ENCODE measurements at regions not wholly inside any gene's neighbourhood (a gene's known extent, or its start where the extent isn't known, plus 50 kb on each side); places are given as distances from the start of the nearest gene placed in this dataset.
A peak's percentile ranks its signal among the peaks of the same experiment; 100 is the strongest.
"Not testable (repeated sequence)": the region's sequence is repeated elsewhere in the genome, so short reads cannot be mapped to it uniquely, and the experiment has no call there.

DNA sequence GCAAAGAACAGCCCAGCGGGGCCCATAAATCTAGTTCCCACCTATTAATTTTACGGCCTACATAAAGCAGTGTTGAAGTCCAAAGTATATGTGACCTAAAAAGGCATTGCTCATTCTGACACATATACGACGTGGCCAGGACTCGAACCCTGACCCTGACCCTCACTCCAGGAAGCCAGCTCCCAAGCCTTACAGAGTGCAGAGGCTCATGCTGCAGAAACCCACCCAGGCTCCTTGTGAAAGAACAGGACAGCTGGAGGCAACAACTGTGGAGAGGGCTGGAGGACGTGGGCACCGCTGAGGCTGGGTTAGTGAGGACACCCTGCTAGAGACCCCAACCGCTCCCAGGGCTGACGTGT lies 221.6 kb downstream of the CYP26B1 start:
- Histone ChIP-seq H3K9me3 (no peaks in the 10 kb centered on the region), H3K27me3 (no peaks in the 10 kb centered on the region), H3K36me3 (no peaks in the 10 kb centered on the region), H3K4me3 (no peak overlapping the region)
- DNase-seq = no peak

DNA sequence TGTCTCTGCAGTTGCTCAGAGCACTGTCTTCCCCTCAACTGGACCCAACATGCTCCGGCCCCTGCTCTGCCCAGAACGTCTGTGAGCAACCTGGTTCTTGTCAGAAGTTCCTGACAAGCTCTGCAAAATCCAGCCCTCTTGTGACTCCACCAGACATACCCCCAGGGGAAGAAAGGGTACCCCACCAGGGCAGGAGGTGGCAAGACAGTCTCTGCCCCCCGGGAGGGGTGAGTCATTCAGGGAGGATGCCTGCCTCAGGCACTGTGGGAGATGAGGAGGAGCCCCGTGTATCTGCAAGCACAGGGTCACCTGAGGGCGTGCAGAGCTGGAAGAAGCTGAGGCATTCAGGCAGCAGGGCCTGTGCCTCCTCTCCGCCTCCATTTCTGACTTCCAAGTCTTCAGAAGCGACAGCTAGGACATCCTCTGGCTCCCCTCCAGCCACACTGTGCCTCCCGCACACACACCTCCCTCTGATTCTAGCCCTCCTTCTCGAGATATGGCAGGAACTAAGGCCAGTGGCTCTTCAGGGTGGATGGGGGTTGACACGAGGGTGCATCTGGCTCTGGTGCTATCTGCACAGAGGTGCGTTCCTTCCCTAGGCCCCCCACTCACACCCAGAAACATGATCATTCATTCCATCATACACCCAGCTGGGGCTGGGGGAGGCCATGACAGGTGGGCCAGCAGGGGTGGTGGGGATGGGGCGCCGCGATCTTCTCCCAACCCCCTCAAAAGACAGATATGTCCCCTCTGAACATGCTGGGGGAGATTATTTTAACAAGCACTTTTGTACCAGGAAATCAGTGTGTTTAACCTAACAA lies 222.2 kb downstream of the CYP26B1 start:
- Histone ChIP-seq H3K36me3 (no peaks in the 10 kb centered on the region), H3K27me3 (no peaks in the 10 kb centered on the region), H3K9me3 (peaks cover 1% of the 10 kb centered on the region; the same call in 1 of the 2 replicates), H3K4me3 (no peak overlapping the region)
- peak; percentile 68 for DNase-seq

DNA sequence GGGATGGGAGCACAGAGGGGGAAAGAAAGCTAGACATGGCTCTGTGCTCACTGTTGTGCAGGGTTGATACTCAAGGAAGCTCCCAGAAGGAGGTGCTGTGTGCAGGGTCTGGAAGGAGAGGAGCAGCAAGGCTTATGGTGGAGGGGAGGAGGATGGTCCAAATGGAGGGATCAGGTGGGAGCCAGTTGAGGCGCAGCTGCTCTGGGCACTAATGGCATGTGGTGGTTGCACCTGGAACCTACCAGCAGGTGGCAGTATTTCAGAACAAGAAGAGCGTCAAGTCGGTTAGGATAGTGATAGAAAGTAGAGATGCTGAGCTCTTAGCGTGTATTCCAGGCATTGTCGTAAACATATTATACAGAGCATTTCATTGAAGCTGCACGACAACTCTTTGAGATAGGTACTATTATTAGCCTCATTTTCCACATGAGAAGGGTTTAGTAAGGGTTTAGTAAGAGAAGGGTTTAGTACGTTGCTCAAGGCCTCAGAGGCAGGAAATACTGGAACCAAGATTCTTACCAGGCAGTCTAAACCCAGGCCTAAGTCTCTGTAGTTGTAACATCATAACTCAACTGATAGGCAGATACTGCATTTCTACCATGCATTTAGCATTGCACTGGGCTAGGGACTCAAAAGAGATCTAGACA lies 223.7 kb downstream of the CYP26B1 start:
- Histone ChIP-seq H3K4me3 (no peak overlapping the region), H3K9me3 (peaks cover 13% of the 10 kb centered on the region), H3K36me3 (no peaks in the 10 kb centered on the region), H3K27me3 (no peaks in the 10 kb centered on the region)
- DNase-seq = no peak

DNA sequence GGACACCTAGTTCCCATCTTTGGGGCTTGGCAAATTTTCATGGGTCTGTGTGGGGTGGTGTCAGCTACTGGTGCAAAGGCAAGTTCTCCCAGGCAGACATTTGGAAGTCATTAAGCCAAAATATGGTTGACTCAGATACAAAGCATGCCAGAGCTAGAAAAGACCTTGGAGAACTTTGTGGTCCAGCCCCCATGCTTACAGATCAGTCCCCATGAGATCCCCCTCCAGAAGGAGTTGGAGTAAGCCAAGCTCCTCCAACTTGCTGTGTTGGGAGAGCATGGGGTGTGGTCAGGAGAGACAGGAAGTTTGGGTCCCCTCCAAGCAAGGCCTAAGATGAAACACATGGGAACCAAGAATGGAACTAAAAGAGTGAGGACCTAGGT lies 224.5 kb downstream of the CYP26B1 start:
- Histone ChIP-seq H3K27me3 (no peaks in the 10 kb centered on the region), H3K36me3 (no peaks in the 10 kb centered on the region), H3K9me3 (peaks cover 22% of the 10 kb centered on the region), H3K4me3 (no peak overlapping the region)
- DNase-seq = no peak

DNA sequence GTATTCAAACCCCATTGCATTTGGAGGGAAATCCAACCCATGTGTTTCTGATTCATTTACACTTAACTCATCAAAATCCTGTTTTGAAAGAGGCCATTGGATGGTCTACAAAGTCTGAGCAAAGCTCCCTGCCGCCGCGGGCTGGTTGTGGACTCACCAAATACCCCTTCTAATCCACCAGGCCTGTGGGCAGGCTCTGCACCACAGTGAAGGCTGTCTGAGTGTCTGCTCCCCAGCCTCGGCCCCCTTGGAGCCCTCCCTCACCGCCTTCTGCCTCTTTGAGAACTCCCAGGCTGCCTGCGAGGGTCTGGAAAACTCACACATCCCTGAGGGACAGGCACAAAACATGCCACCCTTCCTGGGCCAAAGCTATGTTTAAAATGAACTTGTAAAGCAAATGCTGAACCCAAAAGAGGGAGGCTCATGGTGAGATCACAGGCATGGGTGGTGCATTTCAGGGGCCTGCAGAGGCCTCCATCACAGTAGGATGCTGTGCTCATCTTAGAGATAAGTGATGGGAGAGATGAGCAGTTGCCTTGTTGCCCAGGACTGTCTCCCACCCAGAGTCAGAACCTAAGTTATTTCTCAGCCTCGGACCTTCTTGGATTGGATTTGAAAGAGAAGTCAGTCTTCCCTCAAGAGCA lies 225.0 kb downstream of the CYP26B1 start:
- H3K4me3 ChIP-seq = no peak overlapping the region
- peaks cover 23% of the 10 kb centered on the region for H3K9me3 ChIP-seq
- no peak for DNase-seq
- H3K27me3 ChIP-seq = no peaks in the 10 kb centered on the region
- no peaks in the 10 kb centered on the region for H3K36me3 ChIP-seq

DNA sequence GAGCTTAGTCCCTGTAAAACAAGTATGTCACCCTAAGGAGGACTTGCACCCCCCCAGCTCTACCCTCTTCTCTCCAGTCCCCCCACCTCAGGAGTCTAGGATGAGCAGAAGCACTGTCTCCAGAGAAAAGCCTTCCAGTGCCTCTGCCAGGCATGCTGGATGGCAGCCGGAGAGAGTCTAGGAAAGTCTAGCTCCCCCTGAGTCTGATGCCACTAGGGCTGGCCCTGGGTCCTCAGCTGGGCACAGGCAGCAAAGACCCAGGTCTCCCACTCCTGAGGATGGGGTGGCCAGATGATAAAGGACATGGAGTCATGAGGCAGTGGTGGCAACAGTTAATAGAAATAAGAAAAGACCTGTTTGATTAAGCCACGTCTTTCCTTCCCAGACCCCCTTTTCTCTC lies 225.6 kb downstream of the CYP26B1 start:
- no peak for DNase-seq
- Histone ChIP-seq H3K36me3 (no peaks in the 10 kb centered on the region), H3K9me3 (peaks cover 23% of the 10 kb centered on the region), H3K27me3 (no peaks in the 10 kb centered on the region), H3K4me3 (no peak overlapping the region)

DNA sequence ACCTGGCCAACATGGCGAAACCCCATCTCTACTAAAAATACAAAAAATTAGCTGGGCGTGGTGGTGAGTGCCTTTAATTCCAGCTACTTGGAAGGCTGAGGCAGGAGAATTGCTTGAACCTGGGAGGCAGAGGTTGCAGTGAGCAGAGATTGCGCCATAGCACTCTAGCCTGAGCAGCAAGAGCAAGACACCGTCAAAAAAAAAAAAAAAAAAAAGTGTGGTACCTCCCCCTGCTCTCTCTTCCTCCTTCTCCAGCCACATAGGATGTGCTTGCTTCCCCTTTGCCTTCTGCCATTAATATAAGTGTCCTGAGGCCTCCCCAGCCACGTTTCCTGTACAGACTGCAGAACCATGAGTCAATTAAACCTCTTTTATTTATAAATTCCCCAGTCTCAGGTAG lies 226.8 kb downstream of the CYP26B1 start:
- peaks cover 29% of the 10 kb centered on the region for H3K9me3 ChIP-seq
- not testable (repeated sequence) for H3K27me3 ChIP-seq, H3K36me3 ChIP-seq, H3K4me3 ChIP-seq, DNase-seq

DNA sequence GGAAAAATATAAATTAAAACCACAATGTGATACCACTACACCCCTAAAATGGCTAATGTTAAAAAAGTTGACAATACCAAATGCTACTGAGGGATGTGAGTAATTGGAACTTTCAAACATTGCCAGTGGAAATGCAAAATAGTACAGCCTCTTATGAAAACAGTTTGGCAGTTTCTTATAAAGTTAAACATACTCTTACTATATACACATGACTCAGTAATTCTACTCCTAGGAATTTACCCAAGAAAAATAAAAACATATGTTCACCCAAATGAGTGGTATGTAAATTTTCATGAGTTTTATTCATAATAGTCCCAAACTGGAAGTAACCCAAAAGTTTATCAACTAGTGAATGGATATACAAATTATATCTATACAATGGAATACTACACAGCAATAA lies 228.0 kb downstream of the CYP26B1 start:
- peaks cover 29% of the 10 kb centered on the region for H3K9me3 ChIP-seq
- H3K27me3 ChIP-seq = no peaks in the 10 kb centered on the region
- H3K36me3 ChIP-seq = no peaks in the 10 kb centered on the region
- H3K4me3 ChIP-seq = no peak overlapping the region
- no peak for DNase-seq

DNA sequence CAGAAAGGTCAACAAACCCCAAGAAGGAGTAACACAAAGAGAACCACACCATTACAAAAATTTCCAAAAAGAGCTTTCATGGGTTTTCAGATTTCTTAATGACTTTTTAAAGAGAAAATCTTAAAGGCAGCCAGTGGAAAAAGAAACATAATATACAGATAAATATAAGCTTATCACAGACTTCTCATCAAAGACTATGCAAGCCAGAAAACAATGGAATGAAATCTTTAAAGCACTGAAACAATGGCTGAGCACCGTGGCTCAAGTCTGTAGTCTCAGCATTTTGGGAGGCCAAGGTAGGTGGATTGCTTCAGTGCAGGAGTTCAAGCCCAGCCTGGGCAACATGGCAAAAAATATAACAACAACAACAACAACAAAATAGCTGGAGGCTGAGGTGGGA lies 237.4 kb downstream of the CYP26B1 start:
- peaks cover 32% of the 10 kb centered on the region for H3K9me3 ChIP-seq
- H3K36me3 ChIP-seq = no peaks in the 10 kb centered on the region
- no peaks in the 10 kb centered on the region for H3K27me3 ChIP-seq
- no peak overlapping the region for H3K4me3 ChIP-seq
- DNase-seq = no peak

DNA sequence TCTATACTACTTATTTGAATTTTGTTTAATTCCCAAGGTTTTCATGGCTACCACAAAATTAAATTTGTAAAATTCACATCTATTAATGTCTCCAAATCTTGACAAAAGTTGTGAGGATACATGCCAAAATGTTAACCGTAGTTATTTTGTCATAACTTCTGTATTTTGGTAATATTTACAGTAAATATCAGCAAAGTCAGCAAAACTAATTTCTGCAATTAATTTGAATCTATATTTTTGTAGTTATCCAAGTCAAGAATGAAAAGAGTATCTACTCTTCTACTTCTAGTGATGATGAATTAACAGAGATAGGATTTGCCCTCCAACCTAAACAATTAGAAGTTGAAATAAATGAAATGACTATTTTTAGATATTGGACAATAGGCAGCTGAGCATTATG lies 238.9 kb downstream of the CYP26B1 start:
- Histone ChIP-seq H3K9me3 (peaks cover 32% of the 10 kb centered on the region), H3K4me3 (no peak overlapping the region), H3K36me3 (no peaks in the 10 kb centered on the region), H3K27me3 (no peaks in the 10 kb centered on the region)
- DNase-seq = no peak

DNA sequence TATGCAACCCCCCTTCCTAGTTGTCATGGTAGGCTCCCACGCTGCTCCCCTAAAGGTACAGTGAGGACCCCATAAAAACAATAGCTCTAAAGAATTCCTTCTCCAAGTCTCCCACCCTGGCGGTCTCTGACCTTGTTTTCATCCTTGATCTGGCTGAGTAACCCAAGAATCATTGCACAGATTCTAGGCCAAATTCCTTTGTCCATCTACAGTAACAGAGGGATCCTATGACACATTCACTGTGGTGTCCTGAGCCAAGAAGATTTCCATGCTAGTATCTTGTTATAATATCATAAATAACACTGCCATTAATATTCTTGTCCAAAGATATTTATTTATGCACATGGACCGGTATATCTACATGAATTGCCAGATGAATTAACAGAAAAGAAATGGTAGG lies 240.2 kb downstream of the CYP26B1 start:
- no peak overlapping the region for H3K4me3 ChIP-seq
- no peaks in the 10 kb centered on the region for H3K27me3 ChIP-seq
- peaks cover 32% of the 10 kb centered on the region for H3K9me3 ChIP-seq
- no peaks in the 10 kb centered on the region for H3K36me3 ChIP-seq
- DNase-seq = no peak

DNA sequence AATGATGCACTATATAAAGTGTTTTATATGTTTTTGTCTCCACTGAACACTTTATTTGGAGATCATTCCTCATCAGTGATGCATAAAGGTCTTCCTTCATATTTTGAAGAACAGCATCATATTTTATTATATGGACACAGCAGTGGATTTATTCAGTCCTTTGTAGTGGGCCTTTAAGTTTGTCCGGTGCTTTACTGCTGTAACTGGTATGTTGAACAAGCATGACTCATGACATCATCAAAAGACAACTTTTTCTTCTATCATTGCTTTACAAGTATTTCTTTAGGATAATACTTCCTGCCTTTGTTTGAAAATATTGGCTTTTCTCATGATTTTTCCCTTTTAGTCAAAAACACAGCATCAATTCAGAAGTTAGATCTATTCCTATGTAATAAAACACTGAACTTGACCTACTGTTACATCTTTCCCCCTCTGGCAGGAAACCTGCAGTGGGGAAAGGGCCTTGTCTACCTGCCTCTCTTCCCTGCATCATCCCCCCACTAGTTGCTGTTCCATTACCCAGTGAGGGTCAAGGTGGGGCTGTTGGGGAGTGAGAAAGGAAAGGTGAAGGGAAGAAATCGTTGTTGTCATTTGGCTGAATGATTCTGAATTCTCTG lies 241.2 kb downstream of the CYP26B1 start:
- H3K36me3 ChIP-seq = no peaks in the 10 kb centered on the region
- H3K27me3 ChIP-seq = no peaks in the 10 kb centered on the region
- H3K4me3 ChIP-seq = no peak overlapping the region
- DNase-seq = no peak
- peaks cover 31% of the 10 kb centered on the region for H3K9me3 ChIP-seq

DNA sequence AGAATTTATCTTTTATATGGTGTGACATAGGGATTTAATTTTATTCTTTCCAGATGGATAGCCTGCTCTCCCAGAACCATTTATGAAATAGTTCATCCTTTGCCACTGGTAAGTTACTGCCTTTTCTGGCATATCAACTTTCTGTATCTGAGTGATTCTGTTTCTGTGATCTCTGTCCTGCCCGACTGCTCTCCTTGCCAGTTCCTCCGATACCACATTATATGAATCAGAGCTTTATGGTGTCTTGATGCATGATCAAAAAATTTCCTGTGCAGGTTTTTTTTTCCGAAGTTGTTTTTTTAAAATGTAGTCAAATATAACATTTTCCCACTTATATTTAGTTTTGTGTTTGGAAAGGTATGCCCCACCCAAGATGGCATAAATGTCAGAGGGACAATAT lies 242.5 kb downstream of the CYP26B1 start:
- no peak overlapping the region for H3K4me3 ChIP-seq
- no peaks in the 10 kb centered on the region for H3K36me3 ChIP-seq
- peaks cover 18% of the 10 kb centered on the region for H3K9me3 ChIP-seq
- peak; percentile 56 for DNase-seq
- no peaks in the 10 kb centered on the region for H3K27me3 ChIP-seq

DNA sequence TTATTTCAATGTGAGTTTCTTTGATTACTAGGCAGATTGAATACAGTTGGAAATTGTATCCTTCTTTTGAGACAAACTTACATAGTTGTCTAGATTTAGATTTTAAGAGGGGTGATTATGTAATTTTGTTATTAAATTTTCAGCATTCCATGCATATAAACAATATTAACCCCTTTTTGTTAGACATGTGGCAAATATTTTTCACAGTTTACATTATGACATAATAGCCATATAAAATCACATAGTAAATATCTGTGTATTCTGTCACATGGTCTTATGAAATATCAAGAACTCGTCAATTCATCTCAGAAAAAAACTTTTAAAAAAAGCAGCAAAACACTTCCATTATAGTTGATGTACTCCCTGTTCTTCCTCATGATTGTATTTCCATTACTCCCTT lies 243.8 kb downstream of the CYP26B1 start:
- Histone ChIP-seq H3K9me3 (peaks cover 5% of the 10 kb centered on the region; the same call in 1 of the 2 replicates), H3K36me3 (no peaks in the 10 kb centered on the region), H3K27me3 (no peaks in the 10 kb centered on the region), H3K4me3 (no peak overlapping the region)
- no peak for DNase-seq

DNA sequence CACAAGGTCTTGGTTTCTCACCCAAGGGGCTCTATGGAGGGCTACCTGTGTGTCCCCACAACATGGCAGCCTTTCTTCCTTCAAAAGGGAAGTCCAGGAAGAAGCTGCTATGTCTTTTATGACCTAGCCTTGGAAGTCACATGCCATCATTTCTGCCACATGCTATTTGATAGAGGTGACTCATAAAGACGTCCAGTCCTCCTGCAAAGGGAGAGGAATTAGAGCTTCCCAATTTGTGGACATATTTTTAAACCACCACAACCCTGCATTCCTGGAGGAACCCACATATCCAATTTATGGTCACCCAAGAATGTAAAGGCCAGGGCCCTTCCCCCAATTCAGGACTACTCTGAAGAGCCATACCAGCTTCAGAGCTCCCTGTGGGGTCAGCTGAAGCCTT lies 246.2 kb downstream of the CYP26B1 start:
- DNase-seq = no peak
- Histone ChIP-seq H3K36me3 (no peaks in the 10 kb centered on the region), H3K9me3 (no peaks in the 10 kb centered on the region), H3K27me3 (no peaks in the 10 kb centered on the region), H3K4me3 (no peak overlapping the region)

DNA sequence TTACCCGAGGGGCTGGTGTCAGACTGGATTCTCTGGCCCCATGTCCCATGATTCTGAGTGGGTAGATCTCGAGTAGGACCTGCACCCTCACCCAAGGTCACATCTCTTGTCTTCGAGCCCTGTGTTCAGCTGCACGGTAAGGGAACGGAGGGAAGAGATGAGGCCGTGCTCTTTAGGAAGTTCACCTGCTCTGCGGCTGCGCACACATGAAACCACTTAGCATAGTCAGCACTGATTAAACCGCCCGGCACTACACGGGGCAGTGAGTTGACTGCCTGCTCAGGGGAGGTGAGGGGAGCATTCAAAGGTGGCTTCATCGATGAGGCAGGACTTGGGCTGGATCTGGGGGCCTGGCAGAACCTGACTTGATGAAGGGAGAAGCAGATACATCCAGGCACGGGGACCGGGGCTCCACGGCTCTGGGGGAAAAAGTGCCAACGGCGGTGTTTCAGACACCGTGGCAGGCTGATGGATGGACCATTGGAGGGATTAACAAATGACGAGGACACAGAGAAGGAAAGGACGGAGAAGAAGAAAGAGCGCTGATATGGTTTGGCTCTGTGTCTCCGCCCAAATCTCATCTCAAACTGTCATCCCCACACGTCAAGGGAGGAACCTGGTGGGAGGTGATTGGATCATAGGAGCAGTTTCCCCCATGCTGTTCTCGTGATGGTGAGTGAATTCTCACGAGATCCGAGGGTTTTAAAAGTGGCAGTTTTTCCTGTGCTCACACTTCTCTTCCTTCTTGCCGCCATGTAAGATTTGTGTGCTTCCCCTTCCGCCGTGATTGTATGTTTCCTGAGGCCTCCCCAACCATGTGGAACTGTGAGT lies 248.6 kb downstream of the CYP26B1 start:
- Histone ChIP-seq H3K27me3 (no peaks in the 10 kb centered on the region), H3K36me3 (no peaks in the 10 kb centered on the region), H3K4me3 (no peak overlapping the region), H3K9me3 (no peaks in the 10 kb centered on the region)
- DNase-seq = no peak

DNA sequence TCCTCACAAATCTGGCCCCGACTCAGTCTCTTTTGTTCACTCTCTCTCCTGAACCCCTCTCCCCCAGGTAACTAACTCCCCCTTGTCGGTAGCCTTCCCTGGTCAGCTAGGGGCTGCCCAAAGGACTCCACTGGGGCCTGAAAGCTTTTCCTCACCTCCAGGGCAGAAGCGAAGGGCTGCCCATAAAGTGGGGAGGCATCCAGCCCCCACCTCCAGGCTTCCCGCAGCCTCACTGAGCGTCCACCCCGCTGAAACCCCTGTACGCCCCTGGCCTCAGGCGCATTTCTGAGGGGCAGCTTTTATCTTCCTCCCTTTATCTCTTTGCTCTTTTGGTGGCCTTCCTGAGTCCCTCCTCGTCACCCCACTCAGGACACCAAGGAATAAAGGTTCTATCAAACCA lies 249.3 kb downstream of the CYP26B1 start:
- Histone ChIP-seq H3K27me3 (no peaks in the 10 kb centered on the region), H3K4me3 (no peak overlapping the region), H3K36me3 (no peaks in the 10 kb centered on the region), H3K9me3 (no peaks in the 10 kb centered on the region)
- DNase-seq = no peak
